B cell (primary cell): ENCODE measurements at regions not wholly inside any gene's neighbourhood (a gene's known extent, or its start where the extent isn't known, plus 50 kb on each side); places are given as distances from the start of the nearest gene placed in this dataset.

ENCODE experiments used
- CTCF ChIP-seq: fragments of 200-600 bp; IDR thresholded peaks from one replicate; pipeline ENCODE4 v1.8.0; 2022; ENCODE audit warnings: antibody characterized with exemption, mild to moderate bottlenecking
- EZH2 ChIP-seq: IDR thresholded peaks from 2 replicates; pipeline ENCODE4 v1.6.1; 2012; ENCODE audit warnings: borderline replicate concordance, low read depth, mild to moderate bottlenecking, moderate library complexity, low read length; ENCODE audit not compliant: insufficient read depth, poor library complexity, severe bottlenecking

- TF ChIP-seq CTCF, result no peak
- no peak for TF ChIP-seq EZH2
Measured at GRCh38 chr12:41661141-41661765, 473.1 kb downstream of the PDZRN4 start.
